K562 (cell line): ENCODE measurements at regions not wholly inside any gene's neighbourhood (a gene's known extent, or its start where the extent isn't known, plus 50 kb on each side); places are given as distances from the start of the nearest gene placed in this dataset.

Experiments used
- ATAC-seq: fragments of 200-7000 bp; cut with Tn5 transposase; 3 replicates; pipeline ENCODE4 v1.9.1; 2020; ENCODE audit warnings: moderate library complexity
- BruUV-seq: library from RNA; stranded (reverse); fragments of 400-500 nt; replicated peaks from 2 replicates; lab custom pipeline; 2021; lab: Mats Ljungman, UMichigan
- CTCF ChIA-PET: fragments of 300-600 bp; formaldehyde crosslinking; extraction: SDS; loops from one replicate; lab custom pipeline; 2021; ENCODE audit warnings: low intra/inter-chr PET ratio; lab: Yijun Ruan, JAX
- POLR2A ChIA-PET: fragments of 300-600, 350-650 bp; sonication (Branson Sonifier 250); formaldehyde crosslinking; extraction: SDS; loops from one replicate; lab custom pipeline; 2021; ENCODE audit warnings: antibody characterized with exemption, inconsistent platforms; lab: Yijun Ruan, JAX
- DNase-seq, 4 experiments: peaks; one replicate each; pipeline versions ENCODE4 v3.0.0 to v3.0.0-alpha.2; 2011 to 2018; ENCODE audit warnings: low spot score in 3 of 4, mixed read lengths in 3 of 4; ENCODE audit errors: extremely low read depth in 1 of 4
- FAIRE-seq: peaks from 2 replicates; lab custom pipeline; 2011; peaks lifted over from hg19 to GRCh38; lab: Jason Lieb, UNC
- H2AFZ ChIP-seq: 2 replicates; pipeline ENCODE4 v1.6.0; 2011; ENCODE audit warnings: low read depth, low read length, control low read depth, inconsistent platforms
- H3K27ac ChIP-seq: fragments of 200-600 bp; 3 replicates; pipeline ENCODE4 v1.8.0; 2011; ENCODE audit warnings: low read depth, mild to moderate bottlenecking, control low read depth, inconsistent platforms, low read length, moderate library complexity, mixed read lengths; ENCODE audit errors: extremely low read depth
- H3K27me3 ChIP-seq, 2 experiments: fragments of 300-600 bp in 1 of 2; 2 replicates in 1 of 2; 3 replicates in 1 of 2; pipeline versions ENCODE4 v1.6.0 to v1.8.0; 2011; ENCODE audit warnings: inconsistent platforms in 2 of 2, low read length in 2 of 2, mild to moderate bottlenecking in 1 of 2, mixed read lengths in 1 of 2, moderate library complexity in 1 of 2; ENCODE audit not compliant: control insufficient read depth in 2 of 2, insufficient read depth in 2 of 2
- H3K36me3 ChIP-seq: fragments of 300-600 bp; 3 replicates; pipeline ENCODE4 v1.8.0; 2011; ENCODE audit warnings: mild to moderate bottlenecking, low read length, inconsistent platforms; ENCODE audit not compliant: control insufficient read depth, insufficient read depth
- H3K4me1 ChIP-seq, 2 experiments: fragments of 200-600 bp in 1 of 2; replicated peaks in 1 of 2; 2 replicates in 1 of 2; 3 replicates in 1 of 2; pipeline versions ENCODE4 v1.5.1 to v1.8.0; 2011; ENCODE audit warnings: inconsistent platforms in 2 of 2, low read length in 2 of 2, mild to moderate bottlenecking in 1 of 2, mixed read lengths in 1 of 2, moderate library complexity in 1 of 2; ENCODE audit not compliant: control insufficient read depth in 2 of 2, insufficient read depth in 2 of 2
- H3K4me2 ChIP-seq: 2 replicates; pipeline ENCODE4 v1.6.1; 2011; ENCODE audit warnings: low read length, control low read depth, inconsistent platforms, mixed read lengths; ENCODE audit not compliant: insufficient read depth
- H3K4me3 ChIP-seq: fragments of 200-600 bp; sonication (generic), shearing (Covaris generic); 2 replicates; pipeline ENCODE4 v1.5.1; 2016; ENCODE audit warnings: control low read depth, inconsistent platforms
- H3K79me2 ChIP-seq: fragments of 200-600 bp; 3 replicates; pipeline ENCODE4 v1.8.0; 2011; ENCODE audit warnings: low read length, inconsistent platforms; ENCODE audit not compliant: control insufficient read depth, insufficient read depth
- H3K9ac ChIP-seq, 2 experiments: 2 replicates each; pipeline versions ENCODE4 v1.6.0 to v1.6.1; 2011; ENCODE audit warnings: low read depth in 2 of 2, low read length in 2 of 2, control low read depth in 1 of 2, inconsistent platforms in 1 of 2, mild to moderate bottlenecking in 1 of 2, mixed read lengths in 1 of 2; ENCODE audit not compliant: insufficient read depth in 1 of 2
- H3K9me1 ChIP-seq: one replicate; pipeline ENCODE4 v1.6.0; 2011; ENCODE audit warnings: inconsistent platforms, mild to moderate bottlenecking, low read length, moderate library complexity; ENCODE audit not compliant: control insufficient read depth, insufficient read depth
- H3K9me3 ChIP-seq: replicated peaks from 2 replicates; pipeline ENCODE4 v1.5.1; 2011; ENCODE audit warnings: low read depth, low read length, inconsistent platforms; ENCODE audit not compliant: control insufficient read depth, insufficient read depth
- H4K20me1 ChIP-seq: replicated peaks from 2 replicates; pipeline ENCODE4 v1.6.1; 2011; ENCODE audit warnings: low read length, inconsistent platforms, mixed read lengths; ENCODE audit not compliant: control insufficient read depth, insufficient read depth
- DDX20 ChIP-seq: fragments of 450-650 bp; IDR thresholded peaks from 2 replicates; pipeline ENCODE4 v1.6.1; 2016; ENCODE audit warnings: missing genetic modification characterization, low read depth, mild to moderate bottlenecking, missing compliant biosample characterization, moderate library complexity
- JUND ChIP-seq, 2 experiments: IDR thresholded peaks; 2 replicates in 1 of 2; 3 replicates in 1 of 2; pipeline ENCODE4 v1.6.1; 2011; ENCODE audit warnings: borderline replicate concordance in 2 of 2, low read depth in 2 of 2, low read length in 2 of 2, improper control_type of control experiment in 1 of 2, missing biosample characterization in 1 of 2, missing genetic modification characterization in 1 of 2, missing genetic modification reagents in 1 of 2
- KLF1 ChIP-seq: fragments of 450-650 bp; IDR thresholded peaks from 2 replicates; pipeline ENCODE4 v1.6.1; 2016; ENCODE audit warnings: missing genetic modification characterization, missing compliant biosample characterization
- NRF1 ChIP-seq, 2 experiments: fragments of 450-650 bp; IDR thresholded peaks in 1 of 2; conservative IDR thresholded peaks in 1 of 2; 2 replicates each; pipeline ENCODE4 v1.6.1; 2014; ENCODE audit warnings: mild to moderate bottlenecking in 2 of 2
- POLR2G ChIP-seq: fragments of 200-400 bp; formaldehyde crosslinking; IDR thresholded peaks from 2 replicates; pipeline ENCODE4 v1.6.1; 2017; ENCODE audit warnings: low read depth, mild to moderate bottlenecking, antibody characterized with exemption, low read length, moderate library complexity
- RBM34 ChIP-seq: fragments of 200-400 bp; formaldehyde crosslinking; IDR thresholded peaks from 2 replicates; pipeline ENCODE4 v1.6.1; 2018; ENCODE audit warnings: low read length, borderline replicate concordance; ENCODE audit not compliant: insufficient read depth
- RNF2 ChIP-seq: sonication (generic); IDR thresholded peaks from 2 replicates; pipeline ENCODE4 v1.6.1; 2016
- SAFB2 ChIP-seq: fragments of 200-400 bp; formaldehyde crosslinking; IDR thresholded peaks from 2 replicates; pipeline ENCODE4 v1.6.1; 2018; ENCODE audit warnings: borderline replicate concordance, low read length, low read depth, moderate library complexity; ENCODE audit not compliant: severe bottlenecking
- TAL1 ChIP-seq: fragments of 450-650 bp; IDR thresholded peaks from 2 replicates; pipeline ENCODE4 v1.6.1; 2016; ENCODE audit warnings: mild to moderate bottlenecking
- TSC22D4 ChIP-seq: fragments of 450-650 bp; IDR thresholded peaks from 2 replicates; pipeline ENCODE4 v1.6.1; 2016; ENCODE audit warnings: missing genetic modification characterization, missing biosample characterization, control low read depth
- WGBS: fragments of 100-300 bp; shearing (Covaris generic); methylation state at CpG from one replicate; pipeline ENCODE4 v1.1.6; 2016; ENCODE audit warnings: low coverage, mixed read lengths; ENCODE audit not compliant: insufficient coverage; ENCODE audit errors: missing lambda C conversion rate; 5-methylcytosine and 5-hydroxymethylcytosine counted together
- in situ Hi-C: fragments of 300-500 bp; cut with MboI; formaldehyde crosslinking; loops from 4 replicates; pipeline ENCODE4 v1.15.0; 2018; ENCODE audit warnings: inconsistent platforms, mixed read lengths
- intact Hi-C: fragments of 100-400 bp; cut with micrococcal nuclease; formaldehyde crosslinking; loops from 2 replicates; pipeline ENCODE4 v1.14.2; 2022
- TF ChIP-seq, protein P1 (sequence below): IDR thresholded peaks from 2 replicates; pipeline ENCODE4 v1.6.1; 2016; ENCODE audit warnings: missing genetic modification characterization, missing compliant biosample characterization

DNA sequence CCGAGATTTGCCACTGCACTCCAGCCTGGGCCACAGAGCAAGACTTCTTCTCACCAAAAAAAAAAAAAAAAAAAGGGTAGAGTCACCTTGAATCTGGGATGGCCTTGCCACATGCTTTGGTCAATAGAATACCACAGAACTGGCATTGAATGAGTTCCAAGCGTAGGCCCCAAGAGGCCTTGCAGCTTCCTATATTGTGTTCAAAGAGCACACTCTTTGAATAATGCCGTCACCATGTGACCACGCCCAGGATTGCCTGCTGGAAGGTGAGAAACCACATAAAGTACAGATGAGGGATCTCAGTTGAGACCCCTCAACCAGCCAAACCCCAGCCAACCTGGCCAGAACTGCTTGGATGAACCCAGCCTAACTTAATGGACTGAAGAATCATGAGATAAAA, 239.2 kb upstream of the AMIGO2 start:
- no peaks in the 10 kb centered on the region for H3K27me3 ChIP-seq
- ChIA-PET POLR2A (no interaction called here), CTCF (no interaction called here)
- peaks cover 0 to 7% of the 10 kb centered on the region in 2 experiments; a peak in 2 of 5 replicates for H3K4me1 ChIP-seq
- in situ Hi-C loops (no loop called here), intact Hi-C loops (no loop called here)
- WGBS: 63% methylated on average over 4 of the region's 4 CpGs
- no peak for DNase-seq
- no peak overlapping the region for H2AFZ ChIP-seq
- no peaks in the 10 kb centered on the region for H4K20me1 ChIP-seq
- BruUV-seq: no TSS peak
- no peaks in the 10 kb centered on the region for H3K9me1 ChIP-seq
- H3K4me3 ChIP-seq: no peak overlapping the region
- no peak overlapping the region for H3K9ac ChIP-seq
- no peak overlapping the region for H3K4me2 ChIP-seq
- ATAC-seq: no peak
- FAIRE-seq: no peak
- H3K27ac ChIP-seq: no peak overlapping the region
- H3K9me3 ChIP-seq: no peaks in the 10 kb centered on the region; the same call in 1 of the 2 replicates
- no peaks in the 10 kb centered on the region for H3K79me2 ChIP-seq
- no peak for TF ChIP-seq TSC22D4 (tag)
- no peak for TF ChIP-seq RNF2
- no peak for TF ChIP-seq JUND (IDR thresholded peaks at IDR 0.05; ENCODE audit: borderline replicate concordance, low read depth, low read length)
- no peak for TF ChIP-seq JUND (tag; IDR thresholded peaks at IDR 0.05; ENCODE audit: borderline replicate concordance, low read depth, low read length)
- TF ChIP-seq SAFB2: no peak
- TF ChIP-seq RBM34: no peak
- TF ChIP-seq TAL1: no peak
- no peak for TF ChIP-seq KLF1 (tag)
- TF ChIP-seq, protein P1, sequence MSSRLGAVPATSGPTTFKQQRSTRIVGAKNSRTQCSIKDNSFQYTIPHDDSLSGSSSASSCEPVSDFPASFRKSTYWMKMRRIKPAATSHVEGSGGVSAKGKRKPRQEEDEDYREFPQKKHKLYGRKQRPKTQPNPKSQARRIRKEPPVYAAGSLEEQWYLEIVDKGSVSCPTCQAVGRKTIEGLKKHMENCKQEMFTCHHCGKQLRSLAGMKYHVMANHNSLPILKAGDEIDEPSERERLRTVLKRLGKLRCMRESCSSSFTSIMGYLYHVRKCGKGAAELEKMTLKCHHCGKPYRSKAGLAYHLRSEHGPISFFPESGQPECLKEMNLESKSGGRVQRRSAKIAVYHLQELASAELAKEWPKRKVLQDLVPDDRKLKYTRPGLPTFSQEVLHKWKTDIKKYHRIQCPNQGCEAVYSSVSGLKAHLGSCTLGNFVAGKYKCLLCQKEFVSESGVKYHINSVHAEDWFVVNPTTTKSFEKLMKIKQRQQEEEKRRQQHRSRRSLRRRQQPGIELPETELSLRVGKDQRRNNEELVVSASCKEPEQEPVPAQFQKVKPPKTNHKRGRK: no peak
- no peak for TF ChIP-seq NRF1 (conservative IDR thresholded peaks at IDR 0.05 in 1 of 2, IDR thresholded peaks at IDR 0.05 in 1 of 2)
- no peak for TF ChIP-seq DDX20 (tag)
- no peak for TF ChIP-seq POLR2G
- H3K36me3 ChIP-seq: no peaks in the 10 kb centered on the region
